Transverse colon (tissue), 4 donors: ENCODE measurements at regions not wholly inside any gene's neighbourhood (a gene's known extent, or its start where the extent isn't known, plus 50 kb on each side); places are given as distances from the start of the nearest gene placed in this dataset.

Experiments used
- CTCF ChIP-seq, 5 experiments: fragments of 200-600 bp in 3 of 5; fragments of 450-650 bp in 2 of 5; sonication (generic) in 3 of 5; IDR thresholded peaks; 1 replicate in 2 of 5; 2 replicates in 3 of 5; pipeline ENCODE4 v1.5.1; 2016 to 2017; ENCODE audit warnings: antibody characterized with exemption in 5 of 5, inconsistent platforms in 3 of 5, mild to moderate bottlenecking in 2 of 5, moderate library complexity in 1 of 5
- EP300 ChIP-seq: sonication (generic); formaldehyde crosslinking; IDR thresholded peaks from one replicate; pipeline ENCODE4 v1.6.1; 2017; ENCODE audit warnings: antibody characterized with exemption, low read depth
- POLR2AphosphoS5 ChIP-seq, 3 donors: sonication (generic); formaldehyde crosslinking; IDR thresholded peaks; one replicate each; pipeline ENCODE4 v1.6.1; 2016; ENCODE audit warnings: antibody characterized with exemption in 3 of 3

GRCh38 chr13:18944501-18945068 lies 237.0 kb downstream of the TUBA3C start:
- TF ChIP-seq EP300 (no peak), CTCF (IDR thresholded peaks at IDR 0.05) (no peak), POLR2AphosphoS5 (IDR thresholded peaks at IDR 0.05) (no peak)
